Ishikawa (cell line): ENCODE measurements at regions not wholly inside any gene's neighbourhood (a gene's known extent, or its start where the extent isn't known, plus 50 kb on each side); places are given as distances from the start of the nearest gene placed in this dataset.
A peak's percentile ranks its signal among the peaks of the same experiment; 100 is the strongest.

Source experiments
- EGR1 ChIP-seq: IDR thresholded peaks from 2 replicates; pipeline ENCODE4 v1.6.1; 2012
- FOXM1 ChIP-seq: IDR thresholded peaks from 2 replicates; pipeline ENCODE4 v1.6.1; 2012; ENCODE audit warnings: low read depth, borderline replicate concordance
- TCF12 ChIP-seq: IDR thresholded peaks from 2 replicates; pipeline ENCODE4 v1.6.1; 2012; ENCODE audit warnings: low read depth
- YY1 ChIP-seq: IDR thresholded peaks from 2 replicates; pipeline ENCODE4 v1.6.1; 2012; ENCODE audit warnings: low read depth

GRCh38 chr13:109904218-109904617 is 117.8 kb upstream of the IRS2 start:
- 0 out of 2 replicates have a peak, but pooled peaks have one; percentile 14 for TF ChIP-seq YY1
- TF ChIP-seq EGR1, result no peak
- TF ChIP-seq FOXM1, result no peak
- TF ChIP-seq TCF12, result no peak
